ENCODE measurements at regions not wholly inside any gene's neighbourhood (a gene's known extent, or its start where the extent isn't known, plus 50 kb on each side); places are given as distances from the start of the nearest gene placed in this dataset.
"Not testable (repeated sequence)": the region's sequence is repeated elsewhere in the genome, so short reads cannot be mapped to it uniquely, and the experiment has no call there.

DNA sequence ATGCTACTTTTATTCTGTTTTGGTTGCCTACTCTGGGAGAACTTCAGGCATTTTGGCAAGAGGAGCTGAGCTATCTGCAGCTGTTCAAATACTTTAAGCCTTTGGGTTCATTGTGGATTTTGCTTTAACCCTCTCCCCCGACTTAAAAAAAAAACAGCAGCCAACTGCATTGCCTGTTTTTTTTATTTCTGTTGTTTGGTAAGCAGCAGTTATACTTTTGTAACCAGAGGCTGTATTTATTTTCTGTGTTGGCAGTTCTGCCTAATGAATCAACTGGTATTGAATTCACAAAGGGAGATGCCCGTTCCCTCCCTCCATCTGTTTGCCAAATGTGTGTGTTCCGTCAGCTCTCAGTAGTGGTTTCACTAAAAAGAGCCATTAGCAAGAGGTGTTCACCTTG is 484.0 kb downstream of the UTRN start:
- no peak for DNase-seq (ENCODE audit: low spot score)

DNA sequence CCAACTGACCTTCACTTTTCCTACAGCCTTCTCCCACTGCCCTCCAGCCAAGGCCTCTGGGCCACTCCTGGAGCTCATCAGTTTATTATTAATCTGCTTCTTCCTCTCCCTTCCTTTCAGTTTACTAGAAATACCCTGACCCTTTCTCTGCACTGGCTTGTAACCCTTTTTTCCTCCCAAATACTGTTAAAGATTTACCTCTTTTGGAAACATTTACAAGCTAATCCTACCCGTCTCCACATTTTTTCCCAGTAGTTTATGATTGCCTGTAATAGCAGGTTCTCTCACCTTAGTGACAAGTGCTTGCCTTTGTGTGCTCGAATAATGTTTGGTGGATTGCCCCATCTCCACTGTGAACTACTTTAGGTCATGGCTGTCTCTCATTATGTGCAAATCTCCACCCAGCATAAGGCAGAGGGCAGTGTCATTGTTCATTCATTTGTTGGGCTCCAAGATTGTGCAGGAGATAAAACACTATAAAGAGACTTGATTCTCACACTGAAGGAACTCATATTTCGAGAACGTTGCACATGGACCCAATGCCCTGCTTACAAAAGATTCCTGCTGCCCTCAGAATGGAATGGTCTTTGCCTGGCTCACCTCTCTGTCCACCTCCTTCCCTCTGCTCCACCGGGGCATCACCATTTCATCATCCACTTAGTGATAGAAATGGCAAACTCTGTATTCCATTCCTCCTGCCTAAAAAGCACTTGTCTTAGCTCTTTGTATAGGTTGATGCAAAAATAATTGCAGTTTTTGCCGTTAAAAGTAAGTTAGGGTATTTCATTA is 491.1 kb downstream of the UTRN start:
- no peak for DNase-seq (ENCODE audit: low spot score)

DNA sequence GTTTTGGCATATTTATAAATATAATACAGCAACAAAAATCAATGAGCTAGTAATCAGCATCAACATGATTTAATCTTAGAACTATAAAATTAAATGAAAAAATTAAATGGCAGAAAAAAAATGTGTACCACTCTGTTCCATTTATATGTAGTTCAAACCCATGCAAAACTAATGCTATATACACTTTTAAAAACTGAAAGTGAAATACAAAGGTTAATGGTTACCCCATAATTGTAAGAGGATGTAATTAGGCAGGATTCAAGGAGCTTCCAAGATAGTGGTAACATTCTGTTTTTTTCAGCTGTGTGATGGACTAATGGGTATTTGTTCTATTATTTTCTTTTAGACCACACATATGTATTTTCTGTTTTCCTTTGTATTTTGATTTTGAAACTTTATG is 492.1 kb downstream of the UTRN start:
- no peak for DNase-seq (ENCODE audit: low spot score)

DNA sequence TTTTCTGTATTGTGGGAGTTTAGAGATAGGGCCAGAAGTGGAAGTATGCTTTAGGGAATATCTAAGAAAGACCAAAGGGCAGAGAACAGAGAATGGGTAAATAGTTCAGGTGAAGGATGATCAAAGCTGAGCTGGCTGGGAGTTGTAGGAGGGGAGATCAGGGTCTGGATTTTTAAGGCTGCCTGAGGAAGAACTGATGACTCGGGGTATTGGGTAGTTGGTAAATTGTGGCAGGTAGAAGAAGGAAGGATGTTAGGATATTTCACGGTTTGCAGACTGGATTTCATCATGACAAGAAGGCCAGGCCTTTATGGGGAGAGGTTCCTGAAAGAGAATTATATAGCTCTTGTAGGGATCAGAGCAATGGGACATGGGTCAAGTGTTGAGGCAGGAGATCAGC is 492.9 kb downstream of the UTRN start:
- no peak for DNase-seq (ENCODE audit: low spot score)

DNA sequence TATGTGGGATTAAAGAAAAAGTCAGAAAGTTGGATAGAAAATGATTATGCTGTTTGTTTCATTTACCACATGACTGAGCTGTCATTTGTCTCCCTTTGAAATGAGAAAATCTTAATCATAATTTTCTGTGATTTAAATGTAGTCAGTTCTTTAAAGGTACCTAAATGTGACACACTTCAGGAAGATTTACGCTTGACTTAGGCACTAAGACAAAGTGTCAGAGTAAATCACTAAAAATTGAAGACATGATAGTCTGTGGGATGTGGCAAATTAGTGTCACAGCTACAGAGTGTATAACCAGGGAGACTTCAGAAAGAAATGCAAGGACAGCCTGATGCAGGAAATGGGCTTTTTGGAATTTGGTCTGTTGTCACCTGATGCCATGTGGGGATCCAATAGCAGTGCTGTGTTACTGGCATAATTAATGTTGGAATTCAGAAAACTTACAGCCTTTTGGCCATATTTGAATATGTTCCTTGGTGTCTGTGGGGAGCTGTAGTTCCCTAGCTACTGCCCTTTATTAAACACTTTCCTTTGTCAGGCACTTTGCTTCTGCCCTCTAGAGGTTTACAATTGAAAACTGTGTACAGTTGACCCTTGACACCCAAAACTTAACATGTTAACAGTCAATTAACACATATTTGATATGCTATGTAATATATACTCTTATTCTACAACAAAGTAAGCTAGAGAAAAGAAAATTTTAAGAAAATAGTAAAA is 493.8 kb downstream of the UTRN start:
- peak; percentile 11 for DNase-seq (ENCODE audit: low spot score)

DNA sequence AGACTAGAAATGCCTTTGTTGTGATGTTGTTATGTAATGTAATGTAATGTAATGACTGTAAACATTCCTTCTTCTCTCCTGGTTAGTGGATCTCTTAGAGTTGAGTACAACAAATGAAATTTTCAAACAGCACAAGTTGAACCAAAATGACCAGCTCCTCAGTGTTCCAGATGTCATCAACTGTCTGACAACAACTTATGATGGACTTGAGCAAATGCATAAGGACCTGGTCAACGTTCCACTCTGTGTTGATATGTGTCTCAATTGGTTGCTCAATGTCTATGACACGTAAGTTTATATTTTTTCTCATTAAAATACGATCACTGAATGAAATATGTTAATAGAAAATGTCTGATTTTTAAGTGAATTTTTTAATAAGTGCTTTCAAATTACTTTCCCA is 496.7 kb downstream of the UTRN start:
- DNase-seq (ENCODE audit: low spot score): no peak

DNA sequence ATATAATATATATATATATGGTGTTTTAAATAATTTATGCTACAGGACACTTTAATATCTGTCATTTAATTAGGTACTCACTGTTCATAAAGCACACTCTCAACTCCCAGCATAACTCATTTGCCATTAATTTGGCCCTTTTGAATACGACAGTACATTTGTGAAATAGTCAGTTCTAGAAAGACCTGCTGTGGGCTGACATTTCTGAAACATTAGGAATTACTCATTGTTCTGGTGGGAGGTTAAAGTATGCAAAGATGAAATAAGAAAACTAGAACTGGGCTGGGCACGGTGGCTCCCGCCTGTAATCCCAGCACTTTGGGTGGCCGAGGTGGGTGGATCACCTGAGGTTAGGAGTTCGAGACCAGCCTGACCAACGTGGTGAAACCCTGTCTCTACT is 497.5 kb downstream of the UTRN start:
- DNase-seq (ENCODE audit: low spot score): no peak

DNA sequence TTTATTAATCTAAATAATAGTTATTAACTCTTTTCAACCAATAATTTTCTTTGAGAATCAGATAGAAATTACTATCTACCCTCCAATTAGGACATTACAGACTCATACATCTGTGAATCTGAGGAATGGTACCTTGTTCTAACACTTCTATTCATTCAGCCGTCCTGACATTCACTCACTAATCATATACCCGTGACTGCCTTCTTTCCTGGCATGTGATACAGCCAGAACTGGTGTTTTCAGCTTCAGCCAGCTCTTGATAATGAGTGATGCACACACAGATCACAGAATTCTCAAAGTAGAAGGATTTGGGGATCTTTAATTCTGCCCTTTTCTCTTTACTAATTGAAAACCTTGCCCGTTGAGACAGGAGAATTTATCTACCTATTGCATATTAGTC is 499.9 kb downstream of the UTRN start:
- DNase-seq (ENCODE audit: low spot score): no peak

DNA sequence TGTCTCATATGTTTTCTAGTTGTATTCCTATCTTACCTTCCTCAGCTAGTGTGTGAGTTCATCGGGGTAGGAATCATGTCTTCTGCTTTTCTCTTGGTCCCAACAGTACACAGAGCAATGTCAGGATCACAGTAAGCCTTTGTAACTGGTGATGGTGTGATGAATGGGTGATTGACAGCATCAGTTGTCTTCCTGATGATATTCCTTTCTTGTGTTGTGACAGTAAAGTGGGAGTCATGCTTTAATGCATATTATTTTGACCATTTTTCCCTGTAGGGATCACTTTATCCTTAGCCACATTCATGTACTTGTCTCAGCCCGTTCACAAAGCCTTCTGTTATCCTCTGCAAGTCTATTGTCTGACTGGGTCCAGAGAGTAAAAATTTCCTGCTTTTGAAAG is 501.7 kb downstream of the UTRN start:
- no peak for DNase-seq (ENCODE audit: low spot score)

DNA sequence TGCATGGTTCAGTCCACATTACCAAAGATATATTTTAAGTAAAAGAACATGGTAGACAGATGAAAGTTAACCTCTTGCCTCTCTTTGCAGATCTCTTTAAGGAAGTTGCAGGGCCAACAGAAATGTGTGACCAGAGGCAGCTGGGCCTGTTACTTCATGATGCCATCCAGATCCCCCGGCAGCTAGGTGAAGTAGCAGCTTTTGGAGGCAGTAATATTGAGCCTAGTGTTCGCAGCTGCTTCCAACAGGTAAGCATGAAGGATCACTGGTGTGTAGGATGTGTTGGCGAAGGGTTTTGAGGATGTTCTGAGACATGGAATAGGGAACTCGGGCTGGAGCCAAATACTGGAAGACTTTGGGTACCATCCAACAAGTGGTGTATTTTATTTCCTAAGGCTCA is 508.6 kb downstream of the UTRN start:
- DNase-seq (ENCODE audit: low spot score): no peak

DNA sequence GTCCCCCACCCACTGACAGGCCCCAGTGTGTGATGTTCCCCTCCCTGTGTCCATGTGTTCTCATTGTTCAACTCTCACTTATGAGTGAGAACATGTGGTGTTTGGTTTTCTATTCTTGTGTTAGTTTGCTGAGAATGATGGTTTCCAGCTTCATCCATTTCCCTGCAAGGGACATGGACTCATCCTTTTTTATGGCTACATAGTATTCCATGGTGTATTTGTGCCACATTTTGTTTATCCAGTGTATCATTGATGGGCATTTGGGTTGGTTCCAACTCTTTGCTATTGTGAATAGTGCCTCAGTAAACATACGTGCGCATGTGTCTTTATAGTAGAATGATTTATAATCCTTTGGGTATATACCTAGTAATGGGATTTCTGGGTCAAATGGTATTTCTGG is 509.9 kb downstream of the UTRN start:
- not testable (repeated sequence) for DNase-seq (ENCODE audit: low spot score)

DNA sequence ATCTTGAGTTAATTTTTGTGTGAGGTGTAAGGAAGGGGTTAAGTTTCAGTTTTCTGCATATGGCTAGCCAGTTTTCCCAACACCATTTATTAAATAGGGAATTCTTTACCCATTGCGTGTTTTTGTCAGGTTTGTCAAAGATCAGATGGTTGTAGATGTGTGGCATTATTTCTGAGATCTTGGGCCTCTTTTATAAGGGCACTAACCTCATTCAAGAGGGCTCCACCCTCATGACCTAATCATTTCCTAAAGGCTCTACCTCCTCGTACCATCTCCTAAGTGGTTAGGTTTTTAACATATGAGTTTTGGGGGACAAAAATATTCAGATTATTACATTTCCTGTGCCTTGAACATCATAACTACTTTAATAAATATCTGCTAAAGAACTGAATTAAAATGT is 510.9 kb downstream of the UTRN start:
- DNase-seq (ENCODE audit: low spot score): no peak

DNA sequence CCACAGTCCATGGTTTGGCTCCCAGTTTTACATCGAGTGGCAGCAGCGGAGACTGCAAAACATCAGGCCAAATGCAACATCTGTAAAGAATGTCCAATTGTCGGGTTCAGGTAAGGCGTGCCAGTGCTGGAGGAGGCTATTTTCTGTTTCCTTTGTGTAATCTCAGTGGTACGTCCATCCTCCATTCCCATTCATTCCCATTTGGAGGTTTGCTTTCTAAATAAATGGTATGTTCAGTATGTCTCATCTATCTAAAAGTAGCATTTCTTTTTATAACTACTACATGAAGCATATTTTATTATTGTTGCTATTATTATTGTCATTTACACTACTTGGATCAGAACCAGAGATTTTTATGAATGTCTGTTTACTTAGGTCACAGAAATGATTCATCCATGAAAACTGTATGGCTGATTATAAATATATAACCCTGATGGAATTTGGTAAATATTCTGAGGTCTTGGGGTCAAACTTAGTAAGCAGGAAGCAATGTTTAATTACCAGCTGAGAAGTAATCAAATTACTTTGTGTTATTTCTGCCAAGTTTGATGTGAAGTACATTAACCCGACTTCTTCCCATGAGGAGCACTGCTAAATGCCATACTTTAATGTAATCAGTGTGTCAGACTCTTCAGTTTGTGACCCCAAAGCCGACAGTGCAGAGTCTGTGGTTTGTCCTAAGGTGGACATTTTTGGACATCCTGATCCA is 512.9 kb downstream of the UTRN start:
- DNase-seq (ENCODE audit: low spot score): peak; percentile 16

DNA sequence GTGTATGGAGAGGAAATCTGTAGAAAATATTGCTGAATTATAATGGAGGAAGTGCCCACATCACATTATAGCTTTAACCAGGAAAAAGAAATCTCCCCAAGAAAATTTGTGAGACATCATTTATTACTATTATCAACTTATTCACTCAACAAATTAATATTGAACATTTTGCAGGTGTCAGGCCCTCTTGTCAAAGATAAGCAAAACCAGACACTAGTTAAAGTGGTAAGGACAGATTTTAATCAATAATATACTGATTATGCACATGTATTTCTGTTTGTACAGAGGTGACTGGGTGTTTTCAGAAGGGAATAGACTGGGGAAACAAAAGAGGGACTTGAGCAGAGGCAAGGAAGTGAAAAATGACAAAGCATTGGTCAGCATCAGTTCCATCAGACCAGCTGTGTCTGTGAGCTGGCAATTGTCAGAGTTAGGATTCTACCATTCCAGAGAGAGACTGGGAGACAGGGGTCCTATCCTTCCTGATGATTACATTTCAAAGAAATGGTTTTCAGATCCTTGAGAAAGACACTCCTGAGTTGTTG is 519.2 kb downstream of the UTRN start:
- peak; percentile 5 for DNase-seq (ENCODE audit: low spot score)

DNA sequence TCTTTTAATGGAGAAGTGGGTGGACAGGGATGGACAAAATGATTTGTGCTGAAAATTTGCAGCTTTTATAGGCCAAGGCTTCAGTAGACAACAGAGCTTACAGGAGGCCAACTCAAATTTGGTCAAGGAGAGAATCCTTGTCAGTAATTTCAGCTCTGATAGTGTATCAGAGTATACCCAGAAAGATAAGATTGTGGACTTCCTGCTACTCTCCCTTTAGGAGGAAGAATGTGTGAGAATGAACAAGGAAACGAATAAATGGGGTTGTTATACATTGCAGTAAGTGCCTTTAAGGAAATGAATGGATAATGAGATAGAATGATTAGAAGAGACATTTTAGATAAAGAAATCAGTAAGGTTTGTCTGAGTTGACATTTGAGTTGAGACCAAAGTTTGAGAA is 519.9 kb downstream of the UTRN start:
- DNase-seq (ENCODE audit: low spot score): no peak

DNA sequence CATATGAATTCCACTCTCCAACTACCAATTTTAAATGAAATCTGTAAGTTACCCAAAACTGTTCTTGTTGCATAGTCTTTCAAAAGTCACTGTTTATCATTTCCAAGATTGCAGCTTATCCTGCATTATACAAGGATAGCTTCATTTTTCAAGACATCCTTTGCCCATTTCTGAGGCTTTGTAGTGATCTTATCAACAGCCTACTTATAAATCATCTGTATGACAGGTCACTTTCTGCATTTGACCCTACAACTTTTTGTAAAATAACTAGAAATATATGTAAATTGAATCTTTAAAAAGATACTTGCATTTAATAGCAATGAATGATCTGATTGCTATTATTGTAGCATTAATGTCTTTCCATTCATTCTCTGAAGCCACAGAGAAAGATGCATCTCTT is 521.1 kb downstream of the UTRN start:
- DNase-seq (ENCODE audit: low spot score): no peak

DNA sequence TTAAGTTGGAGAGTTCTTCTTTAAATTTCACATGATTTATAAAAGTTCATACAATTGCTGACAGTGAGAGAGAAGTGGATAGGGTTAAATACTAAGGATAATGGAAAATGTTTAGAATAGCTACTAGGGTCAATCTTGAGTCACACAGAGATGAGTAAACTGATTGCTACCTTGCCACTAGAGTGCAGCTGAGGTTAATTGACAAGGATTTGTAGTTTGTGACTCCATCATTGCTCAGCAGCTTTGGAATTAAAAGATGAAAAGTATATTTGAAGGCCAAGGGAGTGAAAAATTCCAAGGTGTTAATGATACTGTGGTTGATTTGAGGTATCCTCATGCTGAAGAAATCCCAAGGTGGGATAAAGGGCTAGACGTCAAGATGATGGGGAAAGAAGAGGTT is 524.0 kb downstream of the UTRN start:
- peak; percentile 81 for DNase-seq (ENCODE audit: low spot score)

DNA sequence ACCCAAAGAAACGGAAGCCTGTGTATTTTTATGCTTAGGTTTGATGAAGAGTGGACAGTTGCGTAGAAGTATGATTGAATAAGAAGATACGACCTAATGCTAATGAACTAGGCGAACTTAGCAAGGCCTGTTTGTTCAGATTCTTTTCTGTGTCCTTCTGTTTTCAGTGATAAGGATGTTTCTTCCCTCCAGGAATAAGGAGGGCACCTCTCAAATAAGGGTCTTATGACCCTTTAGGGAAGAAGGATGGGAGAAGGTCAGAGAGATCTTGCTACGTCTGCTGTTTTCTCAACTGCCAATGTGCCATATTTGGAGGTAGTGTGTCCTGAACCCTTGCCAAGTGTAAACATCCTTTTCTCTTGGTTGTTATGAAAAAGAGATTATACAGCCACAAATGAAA is 524.8 kb downstream of the UTRN start:
- DNase-seq (ENCODE audit: low spot score): no peak

DNA sequence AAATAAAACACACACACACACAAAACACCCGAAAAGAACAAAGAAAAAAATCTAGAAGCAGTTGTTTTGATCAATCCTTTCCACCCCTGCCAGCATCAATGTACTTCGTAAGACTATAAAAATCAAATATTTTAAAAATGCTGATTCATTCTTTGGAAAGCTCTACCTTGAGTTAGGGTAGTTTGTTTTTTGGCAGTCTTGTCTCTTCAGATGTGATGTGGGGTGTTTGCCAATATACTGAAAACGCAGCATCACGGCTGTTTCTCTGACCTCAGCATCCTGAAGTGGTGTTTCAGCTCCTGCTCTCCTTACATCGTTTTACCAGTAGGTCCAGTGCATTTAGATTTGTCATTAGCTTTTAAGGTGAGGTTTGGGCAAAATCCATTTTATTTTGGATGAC is 526.0 kb downstream of the UTRN start:
- no peak for DNase-seq (ENCODE audit: low spot score)

DNA sequence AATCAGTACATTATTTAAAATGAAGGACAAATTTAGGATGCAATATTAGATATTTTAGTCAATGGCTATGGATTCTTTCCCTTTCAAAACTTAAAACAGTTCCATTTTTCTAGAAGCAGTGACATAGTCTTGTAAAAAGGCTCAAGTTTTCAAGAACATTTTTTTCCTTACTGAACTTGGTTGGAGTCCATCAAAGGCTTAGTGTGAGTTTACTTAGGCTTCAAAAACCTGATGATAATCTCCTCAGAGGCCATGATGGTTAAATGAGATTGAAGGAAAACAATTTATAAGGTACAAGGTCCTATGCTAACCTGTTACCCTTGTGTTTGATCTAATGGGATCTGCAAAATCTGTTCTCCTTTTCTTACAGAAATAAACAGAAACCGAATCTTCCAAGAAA is 531.8 kb downstream of the UTRN start:
- no peak for DNase-seq (ENCODE audit: low spot score)

DNA sequence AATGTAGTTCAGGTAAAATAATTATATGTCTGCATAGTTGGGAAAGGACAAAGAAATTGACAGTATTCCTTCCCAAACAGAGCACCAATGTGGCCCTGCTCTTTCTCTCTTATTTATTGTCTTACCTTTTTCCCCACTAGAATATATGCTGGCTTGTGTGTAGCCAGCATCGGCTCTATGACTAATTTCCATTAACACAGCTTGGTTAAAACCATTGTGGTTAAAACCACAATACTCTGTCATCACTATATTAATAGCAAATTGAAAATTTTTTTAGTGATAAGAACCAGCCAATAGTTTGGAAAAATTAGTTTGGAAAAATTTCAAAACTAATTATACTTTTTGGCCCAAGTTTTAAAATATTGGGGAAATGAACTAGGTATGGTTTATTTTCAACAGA is 535.1 kb downstream of the UTRN start:
- DNase-seq (ENCODE audit: low spot score): no peak

DNA sequence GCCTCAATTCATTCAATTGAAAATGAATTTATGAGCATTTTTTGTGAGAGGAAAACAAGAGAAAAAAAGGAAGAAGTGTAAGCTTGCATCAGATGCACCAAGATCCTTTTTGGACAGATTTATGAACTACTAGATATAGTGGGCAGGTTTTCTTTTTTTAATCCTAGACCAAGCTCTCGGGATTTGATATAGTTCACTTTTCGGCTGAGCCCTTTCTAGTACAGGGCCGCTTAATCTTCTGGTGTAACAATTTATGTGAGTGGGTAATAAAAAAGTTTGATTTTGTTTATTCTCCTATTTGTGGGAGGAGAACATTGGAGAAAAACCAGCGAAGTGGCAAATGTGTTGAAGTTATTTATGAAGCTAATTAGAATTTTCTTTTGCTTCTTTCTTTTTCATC is 538.0 kb downstream of the UTRN start:
- DNase-seq (ENCODE audit: low spot score): no peak

DNA sequence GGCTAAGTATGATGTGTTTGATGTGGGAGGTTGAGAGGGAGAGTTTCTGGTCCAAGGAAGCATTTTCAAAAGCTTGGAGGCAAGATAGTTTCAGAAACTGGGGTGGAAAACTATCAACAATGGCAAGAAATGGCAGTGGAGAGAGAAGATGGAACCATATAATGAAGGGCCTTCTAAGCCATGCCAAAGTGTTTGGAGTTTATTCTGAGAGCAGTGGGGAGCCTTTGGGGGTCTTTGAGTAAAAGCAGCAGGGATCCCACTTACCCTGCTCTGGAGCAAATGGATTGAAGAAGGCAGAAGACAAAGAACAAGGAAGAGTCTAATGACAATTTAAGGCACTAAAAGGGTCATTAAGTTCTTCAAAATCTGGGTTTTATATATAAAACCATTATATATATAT is 538.9 kb downstream of the UTRN start:
- no peak for DNase-seq (ENCODE audit: low spot score)
